COLO829 (cell line): ENCODE measurements at regions not wholly inside any gene's neighbourhood (a gene's known extent, or its start where the extent isn't known, plus 50 kb on each side); places are given as distances from the start of the nearest gene placed in this dataset.
A peak's percentile ranks its signal among the peaks of the same experiment; 100 is the strongest.
"Not testable (repeated sequence)": the region's sequence is repeated elsewhere in the genome, so short reads cannot be mapped to it uniquely, and the experiment has no call there.

Source experiments
- DNase-seq: peaks from one replicate; pipeline ENCODE4 v3.0.0; 2012; ENCODE audit warnings: low spot score

DNA sequence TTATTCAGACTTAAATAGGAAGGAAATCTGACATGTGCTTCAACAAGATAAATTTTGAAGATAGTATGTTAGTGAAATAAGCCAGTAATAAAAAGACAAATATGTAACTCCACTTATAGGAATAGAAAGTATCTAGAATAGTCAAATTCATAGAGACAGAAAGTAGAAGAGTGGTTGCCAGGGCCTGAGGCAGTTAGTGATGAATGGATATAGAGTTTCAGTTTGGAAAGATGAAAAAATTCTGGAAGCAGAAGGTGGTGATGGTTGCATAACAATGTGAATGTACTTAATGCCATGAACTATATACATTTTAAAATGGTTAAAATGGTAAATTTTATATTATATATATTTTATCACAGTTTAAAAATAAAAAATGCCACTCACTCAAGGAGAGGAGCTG lies 54.3 kb downstream of the HAND2 start:
- DNase-seq, result no peak

DNA sequence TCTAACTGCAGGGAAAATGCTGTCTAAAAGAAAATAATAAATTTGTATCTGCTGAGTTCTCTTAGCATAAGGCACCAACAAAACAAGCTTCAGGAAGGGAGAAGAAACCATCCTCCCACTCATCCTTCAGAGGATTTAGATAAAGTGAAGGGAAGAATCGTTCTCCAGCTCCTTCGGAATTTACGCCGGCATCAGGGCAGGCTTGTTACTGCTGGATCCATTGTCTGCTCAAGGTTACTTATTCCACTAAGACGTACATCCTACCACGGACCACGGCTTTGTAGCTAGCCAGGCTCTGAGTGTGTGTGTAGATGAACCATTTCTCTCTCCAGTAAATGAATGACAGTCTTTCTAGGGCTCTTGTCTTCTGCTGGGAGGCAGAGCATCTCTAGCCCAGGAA lies 60.4 kb downstream of the HAND2 start:
- no peak for DNase-seq

DNA sequence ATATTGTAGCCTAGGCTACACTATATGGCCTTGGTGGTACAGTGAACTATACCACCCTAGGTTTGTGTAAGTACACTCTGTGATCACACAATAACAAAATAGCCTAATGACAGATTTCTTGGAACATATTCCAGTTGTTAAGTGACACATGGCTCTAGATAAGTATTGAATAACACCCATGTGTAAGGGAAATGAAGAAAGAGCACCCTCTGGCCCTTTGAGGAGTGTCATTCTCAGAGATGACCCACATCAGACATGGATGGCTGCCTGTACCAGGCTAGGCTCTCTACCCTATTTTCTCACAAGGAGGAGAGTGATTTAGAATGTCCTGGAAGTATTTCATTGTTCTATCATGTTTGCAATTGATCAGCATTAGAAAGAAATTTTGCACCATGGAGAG lies 61.7 kb downstream of the HAND2 start:
- no peak for DNase-seq

DNA sequence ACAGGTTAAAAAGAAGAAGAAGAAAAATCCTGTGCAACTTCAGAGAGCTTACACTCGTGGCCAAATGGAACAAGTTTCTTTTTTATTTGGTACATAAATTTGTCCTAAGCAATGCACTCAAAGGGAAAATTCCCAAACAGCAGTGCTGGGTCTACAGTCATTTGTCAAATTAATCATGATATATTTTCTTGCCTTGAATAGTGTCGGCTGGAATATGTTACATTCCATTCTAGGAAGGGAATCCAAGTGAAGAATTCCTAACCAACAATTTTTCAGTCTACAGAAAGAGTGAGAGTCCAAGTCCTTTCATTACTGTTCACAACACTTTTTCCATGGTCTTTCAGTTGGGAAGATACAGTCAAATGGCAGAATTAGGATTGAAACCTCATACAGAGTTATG lies 63.9 kb downstream of the HAND2 start:
- no peak for DNase-seq

DNA sequence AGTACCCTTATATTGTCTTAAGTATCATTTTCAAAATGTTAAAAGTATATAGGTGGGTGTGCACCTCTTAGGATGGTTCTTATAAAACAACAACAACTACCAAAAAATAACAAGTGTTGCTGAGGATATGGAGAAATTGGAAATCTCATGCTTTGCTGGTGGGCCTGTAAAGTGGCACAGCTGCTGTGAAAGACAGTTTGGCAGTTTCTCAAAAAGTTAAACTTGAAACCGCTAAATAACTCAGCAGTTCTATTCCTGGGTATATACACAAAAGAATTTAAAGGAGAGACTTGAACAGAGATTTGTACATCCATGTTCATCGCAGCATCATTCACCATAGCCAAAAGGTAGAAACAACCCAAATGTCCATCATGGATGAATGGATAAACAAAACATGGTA lies 65.5 kb downstream of the HAND2 start:
- no peak for DNase-seq

DNA sequence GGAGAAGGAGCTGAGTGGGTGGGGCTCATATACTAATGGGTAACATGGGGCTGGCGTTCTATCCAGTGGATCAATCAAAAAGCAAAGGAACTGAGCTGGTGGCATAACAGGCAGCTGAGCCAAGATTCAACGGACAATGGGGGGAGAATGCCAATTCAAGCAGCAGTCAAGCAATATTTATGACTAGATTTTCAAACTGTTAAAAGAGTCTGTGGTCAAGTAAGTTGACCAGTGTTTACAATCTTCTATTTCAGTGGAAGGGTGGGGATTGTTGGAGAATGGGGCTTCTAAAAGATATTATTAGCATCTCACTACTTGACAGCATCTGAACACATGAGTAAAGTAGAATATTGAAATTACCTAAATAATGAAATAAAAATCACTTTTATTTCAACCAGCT lies 64.9 kb upstream of the SCRG1 start:
- DNase-seq, result no peak

DNA sequence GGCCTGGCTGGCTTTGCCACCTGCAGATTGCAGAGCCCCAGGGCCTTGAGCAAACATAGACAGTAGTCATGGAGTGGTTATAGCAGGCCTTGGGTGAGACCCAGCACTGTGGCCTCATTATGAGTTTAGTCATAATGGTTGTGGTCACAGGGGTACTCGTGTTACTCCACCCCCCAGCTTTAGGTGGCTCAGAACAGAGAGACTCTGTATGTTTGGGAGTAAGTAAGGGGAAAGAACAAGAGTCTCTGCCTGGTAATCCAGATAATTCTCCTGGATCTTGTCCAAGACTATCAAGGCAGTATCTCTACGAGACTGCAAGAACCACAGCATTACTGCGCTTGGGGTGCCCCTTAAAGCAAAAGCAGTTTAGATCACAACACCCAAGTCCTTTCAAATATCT lies 62.3 kb upstream of the SCRG1 start:
- DNase-seq, result peak; percentile 11

DNA sequence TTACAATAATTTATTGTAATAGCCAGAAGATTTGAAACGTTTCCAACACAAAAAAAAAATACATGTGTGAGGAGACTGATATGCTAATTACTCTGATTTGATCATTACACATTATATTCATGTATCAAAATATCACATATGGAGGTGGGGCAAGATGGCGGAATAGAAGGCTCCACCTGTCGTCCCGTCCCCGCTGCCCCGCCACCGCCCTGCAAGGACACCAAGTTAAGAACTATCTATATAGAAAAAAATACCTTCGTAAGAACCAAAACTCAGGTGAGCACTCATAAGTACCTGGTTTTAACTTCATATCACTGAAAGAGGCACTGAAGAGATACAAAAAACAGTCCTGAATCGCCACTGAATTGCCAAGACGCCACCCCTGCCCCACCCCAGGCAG lies 60.9 kb upstream of the SCRG1 start:
- no peak for DNase-seq

DNA sequence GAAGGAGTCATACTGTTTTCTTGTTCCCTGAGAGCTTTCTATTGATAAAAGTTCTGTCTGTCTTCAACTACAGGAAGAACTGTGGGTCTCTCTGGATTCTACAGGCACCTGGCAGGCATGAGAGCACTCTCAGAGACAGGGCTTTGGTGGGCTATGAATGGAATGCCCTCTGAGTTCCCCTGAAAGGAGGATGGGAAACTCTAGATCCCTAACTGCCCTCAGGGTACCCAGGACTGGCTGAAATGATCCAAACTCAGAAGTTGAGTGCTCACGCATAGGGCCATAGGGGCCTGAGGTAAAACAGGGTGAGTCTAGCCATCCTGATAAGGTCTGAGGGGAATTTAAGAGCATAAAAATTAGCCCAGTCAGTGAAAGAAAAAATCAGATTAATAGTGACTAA lies 59.0 kb upstream of the SCRG1 start:
- no peak for DNase-seq

DNA sequence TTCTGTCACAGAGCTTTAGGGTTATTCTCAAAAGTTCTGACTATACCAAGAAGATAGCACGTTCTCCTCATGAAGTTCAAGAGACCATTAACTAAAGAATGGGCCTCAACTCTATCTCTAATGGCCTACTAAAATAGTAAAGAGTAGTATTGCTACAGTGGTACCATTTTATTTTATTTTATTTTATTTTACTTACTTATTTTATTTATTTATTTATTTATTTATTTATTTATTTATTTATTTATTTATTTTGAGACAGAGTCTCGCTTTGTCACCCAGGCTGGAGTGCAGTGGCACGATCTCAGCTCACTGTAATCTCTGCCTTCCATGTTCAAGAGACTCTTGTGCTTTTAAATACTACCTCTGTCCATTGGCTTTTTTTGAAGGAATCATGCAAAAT lies 52.5 kb upstream of the SCRG1 start:
- DNase-seq, result not testable (repeated sequence)

DNA sequence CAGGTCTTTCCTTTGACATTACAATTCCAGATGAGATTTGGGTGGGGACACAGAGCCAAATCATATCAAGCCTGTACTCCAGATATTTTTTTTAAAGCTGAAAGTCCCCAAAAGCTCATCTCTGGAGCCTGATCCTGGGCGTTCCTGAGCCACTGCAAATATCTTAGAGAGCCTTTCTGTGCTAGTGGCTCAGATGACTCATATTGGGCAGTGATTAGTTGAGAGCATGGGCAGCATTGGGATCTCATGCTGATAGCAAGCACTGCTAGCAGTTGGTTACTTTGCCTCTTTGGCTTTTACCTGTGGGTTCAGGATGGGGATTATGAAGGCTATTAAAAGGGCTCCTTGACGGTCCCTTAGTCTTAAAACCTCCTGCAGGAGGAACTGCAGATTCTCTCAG lies 51.4 kb upstream of the SCRG1 start:
- DNase-seq, result no peak

DNA sequence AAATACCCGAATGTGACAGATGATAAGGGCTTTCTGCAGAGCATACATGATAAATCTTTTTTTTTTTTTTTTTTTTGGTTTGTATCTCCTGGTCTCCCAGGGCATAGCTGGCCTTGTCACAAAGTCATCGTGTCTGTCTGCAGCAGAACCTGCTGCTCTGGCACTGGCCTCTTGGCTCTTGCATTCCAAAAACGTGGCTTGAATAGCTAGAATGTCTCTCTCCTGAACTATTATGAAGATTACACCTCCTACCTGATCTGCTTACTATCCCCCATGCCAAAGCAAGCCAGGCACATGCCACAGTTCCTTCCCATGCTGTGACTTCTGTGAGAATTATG lies 50.4 kb upstream of the SCRG1 start:
- DNase-seq, result no peak

DNA sequence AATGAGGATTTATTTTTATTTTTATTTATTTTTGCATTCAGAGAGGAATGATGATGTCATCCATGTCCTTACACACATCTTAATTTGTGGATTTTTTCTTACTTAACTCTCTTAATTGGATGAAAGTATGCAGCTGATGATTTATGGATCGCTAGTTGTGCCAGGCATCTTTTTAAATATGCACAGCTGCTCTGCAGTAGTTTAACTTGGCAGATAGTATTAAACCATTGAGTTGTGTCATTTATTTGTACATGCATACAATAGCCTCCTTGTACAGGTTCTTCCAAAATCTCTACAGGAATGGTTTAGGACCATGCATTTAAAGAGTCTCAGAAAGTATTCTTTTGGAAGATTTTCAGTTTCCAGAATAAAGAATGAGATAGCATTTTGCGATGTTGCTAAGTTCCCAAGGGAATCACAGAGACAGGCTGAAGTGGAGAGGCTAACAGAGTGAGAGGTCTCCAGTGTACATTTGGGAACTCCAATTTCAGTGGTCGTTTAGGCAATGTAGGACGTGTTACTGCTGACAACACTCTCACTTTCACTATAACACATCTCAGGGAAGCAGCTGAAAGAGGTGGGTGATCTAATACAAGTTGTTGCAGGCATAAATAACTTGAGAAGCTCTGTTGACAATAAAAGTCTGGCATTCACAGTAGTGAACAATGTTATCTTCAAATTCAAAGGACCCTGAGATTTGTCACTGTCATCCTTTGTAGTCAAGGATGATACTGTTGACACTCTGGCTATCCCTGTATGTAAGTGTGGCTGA lies 49.9 kb upstream of the SCRG1 start:
- DNase-seq, result peak; percentile 33
